OCI-LY7 (cell line): ENCODE measurements at regions not wholly inside any gene's neighbourhood (a gene's known extent, or its start where the extent isn't known, plus 50 kb on each side); places are given as distances from the start of the nearest gene placed in this dataset.

ENCODE experiments used
- CTCF ChIP-seq: fragments of 200-600 bp; sonication (generic); conservative IDR thresholded peaks from 2 replicates; pipeline ENCODE4 v1.5.1; 2014; ENCODE audit warnings: mild to moderate bottlenecking, antibody characterized with exemption, low read length, moderate library complexity, mixed read lengths
- EZH2phosphoT487 ChIP-seq: fragments of 200-600 bp; sonication (generic); IDR thresholded peaks from 2 replicates; pipeline ENCODE4 v1.6.1; 2018; ENCODE audit warnings: low read depth, borderline replicate concordance, mild to moderate bottlenecking, mixed run types, antibody characterized with exemption, low read length, moderate library complexity, mixed read lengths

DNA sequence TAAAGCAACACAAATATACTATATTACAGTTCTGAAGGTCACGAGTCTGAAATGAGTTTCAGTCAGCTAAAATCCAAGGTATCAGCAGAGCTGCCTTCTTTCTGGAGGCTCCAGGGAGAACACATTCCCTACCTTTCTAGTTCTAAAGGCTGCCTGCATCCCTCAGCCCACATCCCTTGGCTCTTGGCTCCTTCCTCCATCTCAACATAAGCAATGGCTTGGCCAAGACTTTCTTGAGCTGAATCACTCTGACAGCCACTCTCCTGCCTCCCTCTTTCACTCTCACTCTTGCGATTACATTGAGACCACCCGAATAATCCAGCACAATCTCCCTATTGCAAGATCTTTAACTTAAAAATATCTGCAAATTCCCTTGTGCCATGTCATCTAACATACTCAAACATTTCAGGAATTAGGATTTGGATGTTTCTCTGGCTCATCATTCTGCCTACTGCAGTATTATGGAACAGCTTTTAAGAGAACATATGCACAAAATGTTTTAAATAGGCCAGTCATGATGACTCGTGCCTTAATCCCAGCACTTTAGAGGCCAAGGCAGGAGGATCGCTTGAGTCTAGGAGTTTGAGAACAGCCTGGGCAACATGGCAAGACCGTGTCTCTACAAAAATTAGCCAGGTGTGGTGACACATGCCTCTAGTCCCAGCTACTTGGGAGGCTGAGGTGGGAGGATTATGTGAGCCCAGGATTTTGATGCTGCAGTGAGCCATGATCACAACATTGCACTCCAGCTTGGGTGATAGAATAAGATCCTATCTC, 144.2 kb upstream of the VSTM2A start:
- no peak for TF ChIP-seq CTCF
- TF ChIP-seq EZH2phosphoT487, result no peak
